Neuronal stem cell (in vitro differentiated cells): ENCODE measurements at regions not wholly inside any gene's neighbourhood (a gene's known extent, or its start where the extent isn't known, plus 50 kb on each side); places are given as distances from the start of the nearest gene placed in this dataset.

Experiments used
- DNase-seq: peaks from one replicate; pipeline ENCODE4 v3.0.0-alpha.2; 2013; ENCODE audit warnings: low spot score
- H2AFZ ChIP-seq: one replicate; pipeline ENCODE4 v1.6.1; 2013; ENCODE audit warnings: mild to moderate bottlenecking, low read length, inconsistent platforms
- H2AK5ac ChIP-seq: 2 replicates; pipeline ENCODE4 v1.6.1; 2013; ENCODE audit warnings: low read depth, mild to moderate bottlenecking, inconsistent platforms, low read length, moderate library complexity, mixed read lengths
- H2BK120ac ChIP-seq: 2 replicates; pipeline ENCODE4 v1.6.1; 2013; ENCODE audit warnings: low read depth, mild to moderate bottlenecking, inconsistent platforms, low read length, moderate library complexity, mixed read lengths
- H2BK12ac ChIP-seq: one replicate; pipeline ENCODE4 v1.6.1; 2013; ENCODE audit warnings: low read length, inconsistent platforms
- H2BK15ac ChIP-seq: 2 replicates; pipeline ENCODE4 v1.6.1; 2013; ENCODE audit warnings: mild to moderate bottlenecking, low read length, inconsistent platforms, mixed read lengths
- H2BK5ac ChIP-seq: one replicate; pipeline ENCODE4 v1.6.1; 2013; ENCODE audit warnings: inconsistent platforms, mild to moderate bottlenecking, low read length, moderate library complexity
- H3K14ac ChIP-seq: one replicate; pipeline ENCODE4 v1.6.1; 2013; ENCODE audit warnings: low read length, inconsistent platforms
- H3K18ac ChIP-seq: 2 replicates; pipeline ENCODE4 v1.6.1; 2013; ENCODE audit warnings: low read length, inconsistent platforms
- H3K23ac ChIP-seq: 2 replicates; pipeline ENCODE4 v1.6.1; 2013; ENCODE audit warnings: low read depth, mild to moderate bottlenecking, mixed read lengths, low read length, inconsistent platforms; ENCODE audit not compliant: poor library complexity
- H3K27ac ChIP-seq: replicated peaks from 3 replicates; pipeline ENCODE4 v1.5.1; 2013; ENCODE audit warnings: low read length, inconsistent platforms
- H3K27me3 ChIP-seq, 3 experiments: 2 replicates each; pipeline ENCODE4 v1.6.1; 2013; ENCODE audit warnings: low read length in 3 of 3, mild to moderate bottlenecking in 2 of 3, inconsistent platforms in 1 of 3, low read depth in 1 of 3, mixed read lengths in 1 of 3, moderate library complexity in 1 of 3; ENCODE audit not compliant: control insufficient read depth in 3 of 3, insufficient read depth in 3 of 3
- H3K36me3 ChIP-seq, 2 donors: replicated peaks in 1 of 2; 2 replicates each; pipeline ENCODE4 v1.6.1; 2013; ENCODE audit warnings: low read length in 2 of 2; ENCODE audit not compliant: control insufficient read depth in 2 of 2, insufficient read depth in 2 of 2
- H3K4ac ChIP-seq: 2 replicates; pipeline ENCODE4 v1.6.1; 2013; ENCODE audit warnings: inconsistent platforms, mild to moderate bottlenecking, low read length, moderate library complexity
- H3K4me1 ChIP-seq, 2 donors: 1 replicate in 1 of 2; 2 replicates in 1 of 2; pipeline ENCODE4 v1.6.1; 2013; ENCODE audit warnings: low read length in 2 of 2, low read depth in 1 of 2; ENCODE audit not compliant: control insufficient read depth in 2 of 2, insufficient read depth in 1 of 2
- H3K4me2 ChIP-seq: one replicate; pipeline ENCODE4 v1.6.1; 2013; ENCODE audit warnings: mild to moderate bottlenecking, low read length, inconsistent platforms; ENCODE audit not compliant: insufficient read depth, poor library complexity, severe bottlenecking
- H3K4me3 ChIP-seq, 2 donors: 2 replicates each; pipeline ENCODE4 v1.5.1; 2013; ENCODE audit warnings: low read length in 2 of 2, mild to moderate bottlenecking in 2 of 2, inconsistent platforms in 1 of 2, moderate library complexity in 1 of 2
- H3K79me1 ChIP-seq: one replicate; pipeline ENCODE4 v1.6.1; 2013; ENCODE audit warnings: low read depth, mild to moderate bottlenecking, inconsistent platforms, low read length, moderate library complexity
- H3K9ac ChIP-seq: one replicate; pipeline ENCODE4 v1.6.1; 2013; ENCODE audit warnings: mild to moderate bottlenecking, low read depth, low read length, inconsistent platforms; ENCODE audit not compliant: poor library complexity
- H3K9me3 ChIP-seq, 2 donors: replicated peaks in 1 of 2; 2 replicates each; pipeline versions ENCODE3 to v1.6.1; 2013; ENCODE audit warnings: low read length in 2 of 2, mild to moderate bottlenecking in 2 of 2, inconsistent platforms in 1 of 2, low read depth in 1 of 2, mixed read lengths in 1 of 2, moderate library complexity in 1 of 2; ENCODE audit not compliant: control insufficient read depth in 2 of 2, insufficient read depth in 1 of 2
- H4K8ac ChIP-seq: one replicate; pipeline ENCODE4 v1.6.1; 2013; ENCODE audit warnings: low read depth, mild to moderate bottlenecking, inconsistent platforms, low read length, moderate library complexity
- H4K91ac ChIP-seq: one replicate; pipeline ENCODE4 v1.6.1; 2013; ENCODE audit warnings: low read length, low read depth, mild to moderate bottlenecking, inconsistent platforms; ENCODE audit not compliant: poor library complexity
- WGBS, 2 donors: extraction: QIAGEN DNeasy Blood & Tissue Kit; methylation state at CpG; one replicate each; pipeline ENCODE4 v1.1.7; 2013; ENCODE audit warnings: missing lambda C conversion rate in 2 of 2, mixed read lengths in 1 of 2; ENCODE audit not compliant: insufficient read length in 2 of 2, insufficient replicate concordance in 1 of 2; ENCODE audit errors: extremely low coverage in 2 of 2; 5-methylcytosine and 5-hydroxymethylcytosine counted together

DNA sequence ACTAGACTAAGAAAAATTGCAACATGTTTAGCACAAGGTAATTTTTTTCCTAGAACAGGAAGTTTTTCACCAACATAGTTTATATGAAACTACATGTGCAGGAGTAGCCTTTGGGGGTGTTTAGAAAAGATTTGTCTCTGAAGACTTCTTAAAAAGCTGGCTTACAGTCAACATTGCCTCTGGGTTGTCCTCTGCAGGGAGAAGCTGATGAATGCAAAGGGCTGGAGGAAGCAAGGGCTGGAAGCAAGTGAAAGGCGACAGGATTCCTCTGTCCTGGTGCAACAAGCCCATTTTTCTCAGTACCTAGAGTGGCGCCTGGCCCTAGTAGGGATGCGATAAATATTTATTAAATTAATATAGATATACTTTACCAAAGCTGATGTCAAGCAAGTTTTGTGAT lies 180.3 kb upstream of the LCORL start:
- no peak overlapping the region for H4K91ac ChIP-seq
- no peak for DNase-seq
- H2BK120ac ChIP-seq: no peak overlapping the region
- peaks cover 0 to 8% of the 10 kb centered on the region in 2 donors for H3K4me1 ChIP-seq
- no peaks in the 10 kb centered on the region for H3K36me3 ChIP-seq
- H3K4me2 ChIP-seq: no peak overlapping the region
- no peak overlapping the region for H3K4me3 ChIP-seq
- WGBS, 2 donors: no CpG with 5 or more reads among the region's 3 CpGs
- H3K23ac ChIP-seq: no peak overlapping the region
- H3K9ac ChIP-seq: no peak overlapping the region
- no peak overlapping the region for H2AK5ac ChIP-seq
- no peaks in the 10 kb centered on the region for H3K79me1 ChIP-seq
- no peak overlapping the region for H4K8ac ChIP-seq
- no peak overlapping the region for H3K18ac ChIP-seq
- H2BK5ac ChIP-seq: no peak overlapping the region
- no peaks in the 10 kb centered on the region for H3K27me3 ChIP-seq
- no peaks in the 10 kb centered on the region for H3K9me3 ChIP-seq
- no peak overlapping the region for H2AFZ ChIP-seq
- H3K4ac ChIP-seq: no peak overlapping the region
- no peak overlapping the region for H3K27ac ChIP-seq
- H2BK12ac ChIP-seq: no peak overlapping the region
- no peak overlapping the region for H2BK15ac ChIP-seq
- H3K14ac ChIP-seq: no peak overlapping the region

DNA sequence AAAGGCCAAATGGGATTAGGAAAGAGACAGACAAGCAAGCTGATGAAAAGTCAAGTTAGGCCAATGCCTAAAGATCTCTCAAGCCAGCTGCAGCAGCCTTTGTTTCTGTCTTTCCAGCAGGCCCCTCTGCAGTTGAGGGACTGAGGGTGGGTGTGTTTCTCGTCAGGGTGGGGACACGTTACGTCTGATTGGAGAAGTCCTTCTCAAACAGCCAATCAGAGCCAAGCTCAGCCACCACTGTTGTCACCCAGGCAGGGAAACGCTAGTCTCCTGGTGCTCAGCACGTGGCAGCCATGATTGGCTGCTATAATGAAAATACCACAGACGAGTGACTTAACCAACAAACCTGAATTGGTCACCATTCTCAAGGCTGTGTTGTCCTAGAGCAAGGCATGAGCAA lies 177.1 kb upstream of the LCORL start:
- no peak overlapping the region for H3K9ac ChIP-seq
- no peaks in the 10 kb centered on the region for H3K9me3 ChIP-seq
- H3K4me1 ChIP-seq: peaks cover 0 to 8% of the 10 kb centered on the region in 2 donors
- H3K4me3 ChIP-seq: no peak overlapping the region
- H2BK15ac ChIP-seq: no peak overlapping the region
- no peak overlapping the region for H2BK12ac ChIP-seq
- peaks cover 0 to 2% (median 0%) of the 10 kb centered on the region in 3 experiments for H3K27me3 ChIP-seq
- no peak overlapping the region for H4K8ac ChIP-seq
- no peak overlapping the region for H3K14ac ChIP-seq
- no peak overlapping the region for H2BK5ac ChIP-seq
- H3K79me1 ChIP-seq: no peaks in the 10 kb centered on the region
- no peak overlapping the region for H3K23ac ChIP-seq
- H3K18ac ChIP-seq: no peak overlapping the region
- H2BK120ac ChIP-seq: no peak overlapping the region
- H2AK5ac ChIP-seq: no peak overlapping the region
- no peaks in the 10 kb centered on the region for H3K36me3 ChIP-seq
- H4K91ac ChIP-seq: no peak overlapping the region
- no CpG with 5 or more reads among the region's 6 CpGs for WGBS, 2 donors
- H3K4me2 ChIP-seq: no peak overlapping the region
- no peak overlapping the region for H2AFZ ChIP-seq
- H3K27ac ChIP-seq: no peak overlapping the region
- no peak overlapping the region for H3K4ac ChIP-seq
- no peak for DNase-seq

DNA sequence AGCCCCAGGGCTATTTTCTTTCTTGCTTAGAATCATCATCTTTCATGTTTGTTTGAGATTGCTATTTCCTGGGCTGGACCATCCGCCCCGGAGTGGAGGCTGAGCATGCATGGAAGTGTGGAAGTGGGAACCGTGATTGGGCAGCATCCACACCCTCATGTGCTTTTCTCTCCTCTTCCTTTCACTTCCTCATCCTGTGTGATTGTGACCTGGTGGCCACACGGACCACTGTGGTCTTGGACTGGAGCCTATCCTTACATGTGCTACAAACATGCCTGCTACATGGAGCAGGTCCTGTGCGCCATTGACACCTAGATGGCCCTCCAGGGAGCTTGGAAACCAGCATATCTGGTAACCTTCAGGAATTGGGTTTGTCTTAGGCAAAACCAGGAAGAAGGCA lies 175.9 kb upstream of the LCORL start:
- Histone ChIP-seq H4K8ac (no peak overlapping the region), H2BK120ac (no peak overlapping the region), H3K18ac (no peak overlapping the region), H3K23ac (no peak overlapping the region), H2BK15ac (no peak overlapping the region), H3K4me3 (peak overlapping the region in 1 of 2 donors; percentile 54), H2AK5ac (no peak overlapping the region), H3K4me2 (no peak overlapping the region), H3K36me3 (no peaks in the 10 kb centered on the region), H3K27me3 (peaks cover 0 to 2% (median 0%) of the 10 kb centered on the region in 3 experiments), H3K27ac (no peak overlapping the region), H4K91ac (no peak overlapping the region), H2BK12ac (no peak overlapping the region), H3K4me1 (peaks cover 0 to 10% of the 10 kb centered on the region in 2 donors), H3K9ac (no peak overlapping the region), H3K79me1 (no peaks in the 10 kb centered on the region), H3K4ac (no peak overlapping the region), H2AFZ (no peak overlapping the region), H3K14ac (no peak overlapping the region), H2BK5ac (no peak overlapping the region), H3K9me3 (no peaks in the 10 kb centered on the region)
- no peak for DNase-seq
- no CpG with 5 or more reads among the region's 5 CpGs for WGBS, 2 donors

DNA sequence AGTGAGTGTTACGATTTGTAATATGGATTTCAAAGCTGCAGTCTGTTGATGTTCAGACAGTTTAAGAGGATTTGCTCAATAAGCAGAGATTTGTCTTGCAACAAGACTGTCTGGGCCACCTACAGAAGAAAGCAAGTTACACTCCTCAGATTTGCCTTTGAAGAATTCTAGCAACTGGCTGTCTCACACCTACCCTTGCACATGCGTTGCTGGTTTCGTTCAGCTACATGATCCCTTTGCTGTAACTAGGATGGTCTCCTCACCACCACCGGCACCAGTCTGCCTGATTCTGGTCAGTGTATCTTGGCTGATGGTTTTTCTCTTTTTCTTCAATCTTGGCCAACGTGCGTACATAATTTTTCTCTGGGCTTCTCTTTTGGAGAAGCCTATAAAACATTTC lies 172.7 kb upstream of the LCORL start:
- Histone ChIP-seq H3K18ac (no peak overlapping the region), H3K79me1 (no peaks in the 10 kb centered on the region), H3K4me1 (peaks cover 0 to 10% of the 10 kb centered on the region in 2 donors), H3K23ac (no peak overlapping the region), H3K27me3 (peaks cover 0 to 2% (median 0%) of the 10 kb centered on the region in 3 experiments), H3K27ac (no peak overlapping the region), H2AFZ (no peak overlapping the region), H3K36me3 (no peaks in the 10 kb centered on the region), H3K4ac (no peak overlapping the region), H2BK5ac (no peak overlapping the region), H2BK12ac (no peak overlapping the region), H4K91ac (no peak overlapping the region), H2AK5ac (no peak overlapping the region), H3K9ac (no peak overlapping the region), H3K9me3 (no peaks in the 10 kb centered on the region), H3K14ac (no peak overlapping the region), H2BK15ac (no peak overlapping the region), H4K8ac (no peak overlapping the region), H2BK120ac (no peak overlapping the region), H3K4me3 (no peak overlapping the region), H3K4me2 (no peak overlapping the region)
- no peak for DNase-seq
- no CpG with 5 or more reads among the region's 6 CpGs for WGBS, 2 donors
